IPS DF 6.9 (cell line): ENCODE measurements at regions not wholly inside any gene's neighbourhood (a gene's known extent, or its start where the extent isn't known, plus 50 kb on each side); places are given as distances from the start of the nearest gene placed in this dataset.

Source experiments
- DNase-seq: peaks from one replicate; pipeline ENCODE4 v3.0.0-alpha.2; 2013; ENCODE audit warnings: low read depth, low spot score
- H3K27ac ChIP-seq: one replicate; pipeline ENCODE4 v1.5.1; 2013; ENCODE audit warnings: low read length, control low read depth
- H3K27me3 ChIP-seq: 2 replicates; pipeline ENCODE4 v1.6.1; 2013; ENCODE audit warnings: mild to moderate bottlenecking, low read length; ENCODE audit not compliant: control insufficient read depth, insufficient read depth
- H3K36me3 ChIP-seq: 2 replicates; pipeline ENCODE4 v1.6.1; 2013; ENCODE audit warnings: low read length; ENCODE audit not compliant: control insufficient read depth, insufficient read depth
- H3K4me1 ChIP-seq: 2 replicates; pipeline ENCODE4 v1.6.1; 2013; ENCODE audit warnings: low read length; ENCODE audit not compliant: control insufficient read depth, insufficient read depth
- H3K4me3 ChIP-seq: 2 replicates; pipeline ENCODE4 v1.5.1; 2013; ENCODE audit warnings: mild to moderate bottlenecking, low read length
- H3K9me3 ChIP-seq: 2 replicates; pipeline ENCODE4 v1.6.1; 2013; ENCODE audit warnings: low read length, inconsistent platforms; ENCODE audit not compliant: control insufficient read depth, insufficient read depth
- WGBS: extraction: QIAGEN DNeasy Blood & Tissue Kit; methylation state at CpG from one replicate; pipeline ENCODE4 v1.1.7; 2013; ENCODE audit warnings: mixed read lengths, missing lambda C conversion rate; ENCODE audit not compliant: insufficient read length, insufficient coverage; 5-methylcytosine and 5-hydroxymethylcytosine counted together

- no peak for DNase-seq
- WGBS, result no CpG with 5 or more reads among the region's 2 CpGs
These were observed 474.7 kb downstream of the TLE4 start for GRCh38 chr9:80046481-80046880.

GRCh38 chr9:80041821-80042220, 470.1 kb downstream of the TLE4 start:
- Histone ChIP-seq H3K27me3 (no peaks in the 10 kb centered on the region), H3K9me3 (no peaks in the 10 kb centered on the region), H3K36me3 (no peaks in the 10 kb centered on the region), H3K27ac (no peak overlapping the region), H3K4me1 (no peaks in the 10 kb centered on the region), H3K4me3 (no peak overlapping the region)
- no CpG with 5 or more reads among the region's 4 CpGs for WGBS
- no peak for DNase-seq

More at GRCh38 chr9:80046481-80046880, 474.7 kb downstream of the TLE4 start:
- no peak overlapping the region for H3K27ac ChIP-seq
- H3K9me3 ChIP-seq, result no peaks in the 10 kb centered on the region
- H3K36me3 ChIP-seq, result no peaks in the 10 kb centered on the region
- H3K27me3 ChIP-seq, result no peaks in the 10 kb centered on the region
- no peak overlapping the region for H3K4me3 ChIP-seq
- no peaks in the 10 kb centered on the region for H3K4me1 ChIP-seq

GRCh38 chr9:80040457-80040856, 468.7 kb downstream of the TLE4 start:
- no peak for DNase-seq
- no peaks in the 10 kb centered on the region for H3K27me3 ChIP-seq
- no peaks in the 10 kb centered on the region for H3K9me3 ChIP-seq
- H3K27ac ChIP-seq, result no peak overlapping the region
- H3K4me3 ChIP-seq, result no peak overlapping the region
- no CpG with 5 or more reads among the region's 4 CpGs for WGBS
- H3K36me3 ChIP-seq, result no peaks in the 10 kb centered on the region
- no peaks in the 10 kb centered on the region for H3K4me1 ChIP-seq

GRCh38 chr9:80030801-80031200, 459.0 kb downstream of the TLE4 start:
- DNase-seq, result no peak

GRCh38 chr9:80028501-80028900, 456.7 kb downstream of the TLE4 start:
- Histone ChIP-seq H3K27ac (no peak overlapping the region), H3K4me1 (no peaks in the 10 kb centered on the region), H3K36me3 (no peaks in the 10 kb centered on the region), H3K4me3 (no peak overlapping the region), H3K9me3 (no peaks in the 10 kb centered on the region), H3K27me3 (no peaks in the 10 kb centered on the region)
- no CpG with 5 or more reads among the region's 2 CpGs for WGBS
- DNase-seq, result no peak

More at GRCh38 chr9:80030801-80031200, 459.0 kb downstream of the TLE4 start:
- Histone ChIP-seq H3K36me3 (no peaks in the 10 kb centered on the region), H3K9me3 (no peaks in the 10 kb centered on the region), H3K4me1 (no peaks in the 10 kb centered on the region), H3K27me3 (no peaks in the 10 kb centered on the region), H3K4me3 (no peak overlapping the region), H3K27ac (no peak overlapping the region)
- no CpG with 5 or more reads among the region's 2 CpGs for WGBS

- Histone ChIP-seq H3K27me3 (no peaks in the 10 kb centered on the region), H3K9me3 (no peaks in the 10 kb centered on the region), H3K27ac (no peak overlapping the region), H3K4me3 (no peak overlapping the region), H3K36me3 (no peaks in the 10 kb centered on the region), H3K4me1 (no peaks in the 10 kb centered on the region)
- no CpG with 5 or more reads among the region's 5 CpGs for WGBS
- no peak for DNase-seq
These were observed 454.2 kb downstream of the TLE4 start for GRCh38 chr9:80025796-80026520.

- Histone ChIP-seq H3K27me3 (no peaks in the 10 kb centered on the region), H3K36me3 (no peaks in the 10 kb centered on the region), H3K4me1 (no peaks in the 10 kb centered on the region), H3K4me3 (no peak overlapping the region), H3K9me3 (no peaks in the 10 kb centered on the region), H3K27ac (no peak overlapping the region)
- WGBS, result no CpG with 5 or more reads among the region's 1 CpG
- DNase-seq, result no peak
These were observed 453.4 kb downstream of the TLE4 start for GRCh38 chr9:80025131-80025530.

- Histone ChIP-seq H3K9me3 (no peaks in the 10 kb centered on the region), H3K36me3 (no peaks in the 10 kb centered on the region), H3K27ac (no peak overlapping the region), H3K4me1 (no peaks in the 10 kb centered on the region), H3K4me3 (no peak overlapping the region), H3K27me3 (no peaks in the 10 kb centered on the region)
- DNase-seq, result no peak
These were observed 448.8 kb downstream of the TLE4 start for GRCh38 chr9:80020530-80020929.

GRCh38 chr9:80020056-80020455, 448.3 kb downstream of the TLE4 start:
- no CpG with 5 or more reads among the region's 6 CpGs for WGBS
- no peak overlapping the region for H3K4me3 ChIP-seq

GRCh38 chr9:80013891-80014290, 442.1 kb downstream of the TLE4 start:
- H3K36me3 ChIP-seq, result no peaks in the 10 kb centered on the region
- H3K27ac ChIP-seq, result no peak overlapping the region
- H3K4me1 ChIP-seq, result no peaks in the 10 kb centered on the region
- WGBS, result no CpG with 5 or more reads among the region's 1 CpG
- H3K27me3 ChIP-seq, result no peaks in the 10 kb centered on the region
- no peak for DNase-seq
- no peak overlapping the region for H3K4me3 ChIP-seq
- H3K9me3 ChIP-seq, result no peaks in the 10 kb centered on the region

More at GRCh38 chr9:80020056-80020455, 448.3 kb downstream of the TLE4 start:
- H3K9me3 ChIP-seq, result no peaks in the 10 kb centered on the region
- no peaks in the 10 kb centered on the region for H3K36me3 ChIP-seq
- no peak overlapping the region for H3K27ac ChIP-seq
- no peak for DNase-seq
- no peaks in the 10 kb centered on the region for H3K4me1 ChIP-seq
- no peaks in the 10 kb centered on the region for H3K27me3 ChIP-seq
